ENCODE measurements at regions not wholly inside any gene's neighbourhood (a gene's known extent, or its start where the extent isn't known, plus 50 kb on each side); places are given as distances from the start of the nearest gene placed in this dataset.

GRCh38 chr4:27082776-27083175 is 222.1 kb downstream of the STIM2 start:
- TF ChIP-seq RCOR1 (conservative IDR thresholded peaks at IDR 0.05; ENCODE audit: low read depth, low read length) (no peak), E2F8 (IDR thresholded peaks at IDR 0.05; ENCODE audit: low read depth, partially characterized antibody) (no peak), YY1 (IDR thresholded peaks at IDR 0.05; ENCODE audit: low read depth, low read length) (no peak)

All from GM12878 (cell line).